Stimulated activated CD4-positive, alpha-beta T cell treated with anti-CD3 and anti-CD28 coated beads, Interleukin-4, amount 100 ng/mL, for 1 hour (primary cell): ENCODE measurements at regions not wholly inside any gene's neighbourhood (a gene's known extent, or its start where the extent isn't known, plus 50 kb on each side); places are given as distances from the start of the nearest gene placed in this dataset.
"Not testable (repeated sequence)": the region's sequence is repeated elsewhere in the genome, so short reads cannot be mapped to it uniquely, and the experiment has no call there.

Experiments
- DNase-seq: peaks from one replicate; pipeline ENCODE4 v3.0.0-alpha.2; 2020

DNA sequence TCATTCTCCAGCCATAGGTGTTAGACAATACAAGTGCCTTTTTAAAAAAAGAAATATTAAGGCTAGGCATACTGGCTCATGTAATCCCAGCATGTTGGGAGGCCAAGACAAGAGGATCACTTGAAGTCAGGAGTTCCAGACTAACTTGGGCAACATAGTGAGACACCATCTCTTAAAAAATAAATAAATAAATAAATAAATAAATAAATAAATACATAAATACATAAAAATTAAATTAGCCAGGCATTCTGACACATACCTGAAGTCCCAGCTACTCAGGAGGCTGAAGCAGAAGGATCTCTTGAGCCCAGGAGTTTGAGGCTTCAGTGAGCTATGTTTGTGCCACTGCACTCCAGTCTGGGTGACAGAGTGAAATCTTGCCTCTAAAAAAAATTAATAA is 85.8 kb upstream of the ATP1B1 start:
- no peak for DNase-seq

DNA sequence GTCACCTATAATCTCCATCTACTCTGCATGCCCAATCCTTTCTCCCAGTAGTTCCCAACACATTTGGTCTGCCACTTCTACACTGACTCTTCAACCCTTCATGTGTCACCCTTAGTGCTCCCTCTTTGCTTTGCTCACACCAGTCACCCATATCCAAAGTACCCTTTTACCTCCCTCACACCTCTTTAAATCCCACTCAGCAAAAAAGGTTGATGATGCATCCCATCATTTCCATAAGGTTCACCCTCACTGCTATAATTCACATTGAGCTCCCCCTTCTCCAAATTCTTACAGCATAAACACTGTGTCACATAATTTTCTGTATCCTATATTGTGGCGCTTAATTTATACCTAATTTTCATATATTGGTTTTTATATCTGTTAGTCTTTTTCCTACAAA is 83.8 kb upstream of the ATP1B1 start:
- DNase-seq = no peak

DNA sequence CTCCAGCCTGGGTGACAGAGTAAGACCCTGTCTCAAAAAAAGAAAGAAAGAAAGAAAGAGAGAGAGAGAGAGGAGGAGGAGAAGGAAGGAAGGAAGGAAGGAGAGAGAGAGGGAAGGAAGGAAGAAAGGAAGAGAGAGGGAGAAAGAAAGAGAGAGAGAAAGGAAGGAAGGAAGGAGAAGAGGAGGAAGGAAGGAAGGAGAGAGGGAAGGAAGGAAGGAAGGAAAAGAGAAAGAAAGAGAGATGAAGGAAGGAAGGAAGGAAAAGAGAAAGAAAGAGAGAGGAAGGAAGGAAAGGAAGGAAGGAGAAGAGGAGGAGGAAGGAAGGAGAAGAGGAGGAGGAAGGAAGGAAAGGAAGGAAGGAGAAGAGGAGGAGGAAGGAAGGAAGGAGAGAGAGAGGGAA is 82.2 kb upstream of the ATP1B1 start:
- no peak for DNase-seq

DNA sequence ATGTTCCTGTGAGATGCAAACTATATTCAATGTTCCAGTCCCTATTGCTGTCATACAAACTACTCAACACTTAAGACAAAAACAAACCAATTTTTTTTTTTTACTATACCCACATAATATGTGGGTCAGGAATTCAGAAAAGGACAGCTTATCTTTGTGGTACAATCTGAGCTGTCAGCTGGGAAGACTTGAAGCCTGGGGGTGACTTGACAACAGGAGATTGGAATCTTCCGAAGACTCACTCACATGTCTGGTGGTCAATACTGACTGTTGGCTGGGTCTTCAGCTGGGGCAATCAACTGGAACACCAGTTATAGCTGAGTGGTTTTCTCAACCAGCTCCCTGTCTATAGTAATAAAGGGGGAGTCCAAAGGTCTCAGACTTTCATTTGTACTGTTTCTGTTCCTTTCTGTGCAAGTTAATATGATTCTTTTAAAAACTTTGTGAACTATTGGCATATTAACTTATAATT is 81.7 kb upstream of the ATP1B1 start:
- DNase-seq = no peak

DNA sequence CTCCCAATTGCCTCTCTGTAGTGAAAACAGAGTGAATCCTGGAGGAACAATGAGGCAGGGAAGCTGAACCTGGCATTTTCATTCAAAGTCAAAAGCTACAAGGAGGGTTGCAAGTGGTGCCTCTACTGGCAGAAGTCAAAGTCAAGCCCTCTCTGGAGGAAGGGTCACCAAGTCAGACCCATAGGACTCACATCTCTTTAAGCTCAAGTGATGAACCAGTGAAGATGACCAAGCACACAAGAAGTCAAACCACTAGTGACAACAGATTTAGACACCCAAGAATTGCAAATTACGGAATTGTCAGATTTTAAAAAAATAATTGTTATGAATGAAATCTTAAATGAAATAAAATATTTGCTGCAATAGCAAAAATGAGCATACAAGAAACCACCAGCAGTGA is 81.1 kb upstream of the ATP1B1 start:
- no peak for DNase-seq

DNA sequence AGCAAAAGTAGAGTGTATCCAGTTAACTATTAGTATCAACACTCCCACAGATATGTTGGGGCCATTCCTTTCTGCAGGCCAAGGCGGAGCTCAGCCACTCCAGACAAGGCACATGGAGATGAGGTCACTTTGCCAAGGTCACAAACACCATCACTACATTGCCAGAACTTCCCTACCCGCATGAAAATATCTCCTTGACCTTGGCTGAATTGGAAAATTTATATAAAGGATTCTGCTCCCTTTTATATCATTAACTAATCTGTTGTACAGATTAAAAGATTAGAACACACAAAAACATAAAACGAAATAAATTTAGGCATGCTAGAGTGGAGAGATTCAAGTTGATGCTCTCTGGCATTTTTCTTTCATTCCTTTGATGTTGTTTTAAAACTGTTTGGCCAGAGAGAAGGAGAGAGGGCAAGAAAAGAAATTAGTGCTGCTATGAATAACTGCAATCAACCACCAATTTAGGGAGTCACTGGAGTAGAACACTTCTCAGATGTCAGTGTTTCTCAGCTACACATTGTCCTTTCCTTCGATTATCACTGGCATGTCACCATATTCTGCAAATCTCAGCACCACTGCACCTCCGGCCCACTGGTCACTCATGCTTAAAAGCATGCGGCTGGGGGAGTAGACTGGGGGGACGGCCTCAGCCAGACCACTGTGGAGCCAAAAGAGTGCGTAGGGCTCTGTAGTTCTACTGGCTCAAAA is 78.7 kb upstream of the ATP1B1 start:
- DNase-seq = no peak

DNA sequence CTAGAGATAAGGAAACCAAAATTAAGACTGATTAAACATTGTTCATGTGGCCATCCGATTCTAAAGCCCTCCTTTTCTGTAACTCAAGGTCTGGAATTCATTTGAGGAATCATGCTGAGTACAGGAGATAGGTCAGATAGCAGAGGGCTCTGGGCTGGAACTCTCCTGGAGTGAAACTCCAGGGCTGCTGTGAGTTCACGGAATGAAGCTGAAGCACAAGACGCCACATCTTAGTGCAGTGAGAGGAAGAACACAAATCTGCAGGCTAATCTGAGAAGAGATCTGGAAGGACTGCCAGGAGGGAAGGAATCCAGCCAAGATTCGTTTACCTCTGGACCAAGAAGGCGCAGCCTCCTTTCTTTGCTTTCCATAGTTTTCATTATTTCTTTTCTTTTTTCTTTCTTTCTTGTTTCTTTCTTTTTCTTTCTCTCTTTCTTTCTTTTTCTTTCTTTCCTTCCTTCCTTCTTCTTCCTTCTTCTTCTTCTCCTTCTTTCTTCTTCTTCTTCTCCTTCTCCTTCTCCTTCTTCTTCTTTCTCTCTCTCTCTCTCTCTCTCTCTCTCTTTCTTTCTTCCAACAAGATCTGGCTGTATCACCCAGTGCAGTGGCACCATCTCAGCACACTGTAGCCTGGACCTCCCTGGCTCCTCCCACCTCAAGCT is 74.8 kb upstream of the ATP1B1 start:
- no peak for DNase-seq

DNA sequence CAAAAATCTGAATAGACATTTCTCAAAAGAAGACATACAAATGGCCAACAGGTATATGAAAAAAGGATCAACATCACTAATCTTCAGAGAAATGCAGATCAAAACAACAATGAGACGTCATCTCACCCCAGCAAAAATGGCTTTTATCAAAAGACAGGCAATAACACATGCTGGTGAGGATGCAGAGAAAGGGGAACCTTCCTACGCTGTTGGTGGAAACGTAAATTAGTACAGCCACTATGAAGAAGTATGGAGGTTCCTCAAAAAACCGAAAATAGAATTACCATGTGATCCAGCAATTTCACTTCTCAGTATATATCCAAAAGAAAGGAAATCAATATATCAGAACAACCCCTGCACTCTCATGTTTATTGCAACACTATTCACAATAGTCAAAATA is 65.1 kb upstream of the ATP1B1 start:
- DNase-seq = no peak

DNA sequence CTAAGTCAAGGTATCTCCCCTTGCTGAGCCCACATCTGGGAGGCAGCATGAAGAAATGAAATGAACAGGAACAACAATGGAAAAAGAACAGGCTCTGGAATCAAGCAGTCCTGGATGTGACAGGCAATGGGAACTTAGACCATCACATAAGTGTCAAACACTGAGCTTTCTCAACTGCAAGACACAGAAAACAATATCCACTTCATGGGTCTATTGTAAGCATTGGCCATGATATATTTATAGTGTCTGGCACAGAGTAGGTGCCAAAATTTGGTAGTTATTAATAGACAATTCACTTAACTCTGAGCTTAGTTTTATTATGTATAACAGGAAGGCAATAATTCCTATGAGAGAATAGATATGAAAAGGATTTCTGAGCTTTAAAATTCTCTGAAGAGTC is 64.1 kb upstream of the ATP1B1 start:
- no peak for DNase-seq

DNA sequence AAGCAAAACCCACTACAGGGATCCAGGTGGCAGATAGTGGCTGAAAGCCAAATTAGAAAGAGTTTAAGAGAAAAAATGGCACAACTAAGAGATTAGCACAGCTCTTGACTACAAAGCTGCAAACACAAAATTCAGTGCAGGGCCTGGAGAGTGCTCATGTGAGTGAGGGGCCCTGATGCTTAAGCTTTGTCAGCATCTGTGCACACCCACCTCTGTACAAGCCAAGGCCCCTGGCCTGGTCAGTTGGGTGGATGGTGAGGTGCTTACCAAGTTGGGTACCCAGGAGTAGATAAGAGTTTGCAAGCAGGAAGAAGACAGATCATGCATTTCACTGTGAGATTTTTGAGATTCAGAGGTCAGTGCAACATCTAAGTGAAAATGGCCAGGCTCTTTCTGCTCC is 62.7 kb upstream of the ATP1B1 start:
- no peak for DNase-seq

DNA sequence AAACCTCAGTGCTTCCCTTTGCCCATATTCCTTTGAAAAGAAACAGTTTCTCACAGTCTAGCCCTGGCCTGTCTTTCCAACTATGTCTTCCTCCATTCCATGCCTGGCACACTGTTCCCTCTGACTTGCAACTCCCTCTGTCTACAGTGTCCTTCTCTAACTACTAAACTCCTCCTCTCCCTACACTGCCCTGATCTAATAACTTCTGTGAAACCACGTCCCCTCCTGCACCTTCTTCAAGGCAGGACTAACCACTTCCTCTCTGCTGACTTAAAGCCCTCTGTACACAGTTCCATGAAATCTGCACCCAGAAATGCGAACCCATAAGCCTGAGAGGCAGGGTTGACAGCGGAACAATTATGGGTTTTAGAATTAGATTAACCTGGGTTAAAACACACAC is 62.2 kb upstream of the ATP1B1 start:
- no peak for DNase-seq

DNA sequence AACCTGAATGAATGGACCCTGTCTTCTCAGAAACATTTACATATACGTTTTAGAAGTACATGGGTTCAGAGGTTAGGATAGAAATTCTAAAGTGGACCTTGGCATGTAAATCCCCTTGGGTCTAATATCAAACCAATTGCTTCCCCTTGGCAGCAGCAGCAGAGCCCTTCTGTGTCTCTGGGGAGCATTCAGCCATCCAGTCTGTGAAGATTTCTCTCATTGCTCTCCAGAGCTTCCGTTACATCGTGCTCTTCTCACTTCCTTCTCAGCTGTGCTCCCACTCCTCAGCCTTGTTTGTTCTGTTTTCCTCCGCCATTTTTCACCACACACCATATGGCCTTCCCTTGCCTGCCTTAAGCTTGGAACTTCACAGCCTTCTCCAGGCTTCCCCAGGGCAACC is 61.5 kb upstream of the ATP1B1 start:
- no peak for DNase-seq

DNA sequence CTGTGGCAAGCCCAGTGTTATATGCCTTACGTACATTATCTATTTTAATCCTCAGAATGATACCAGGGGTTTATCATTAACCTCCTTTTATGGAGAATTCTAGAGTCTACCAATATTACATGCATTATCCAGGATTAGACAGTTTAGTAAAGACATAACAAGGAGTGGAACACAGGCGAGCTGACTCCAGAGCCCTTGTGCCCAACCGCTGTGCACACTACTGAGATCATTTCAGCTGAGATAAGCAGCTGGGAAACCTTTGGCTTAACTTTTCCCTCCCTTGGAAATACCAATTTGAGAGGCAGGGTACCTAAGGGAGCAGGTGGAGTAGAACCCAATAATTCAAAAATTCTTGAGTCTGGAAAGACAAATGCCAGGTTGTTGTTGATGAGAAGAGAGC is 59.8 kb upstream of the ATP1B1 start:
- no peak for DNase-seq

DNA sequence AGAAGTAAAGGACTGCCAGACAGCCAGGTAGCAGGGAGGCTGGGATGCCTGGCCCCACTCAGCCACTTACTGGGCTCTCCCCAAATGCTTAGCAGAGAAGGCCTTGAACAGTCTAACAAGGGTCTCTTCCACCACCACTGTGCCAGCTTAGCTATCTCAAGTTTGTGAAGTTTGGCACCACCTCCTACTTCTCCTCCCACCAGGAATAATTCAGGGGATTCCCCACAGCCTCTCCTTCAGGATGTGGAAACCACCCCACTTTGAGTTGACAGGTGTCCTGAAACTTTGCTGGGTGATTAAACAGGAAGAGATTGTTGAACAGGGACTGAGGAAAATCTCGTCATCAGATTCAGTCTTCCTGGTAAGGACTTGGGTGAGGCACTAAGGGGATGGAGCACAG is 59.4 kb upstream of the ATP1B1 start:
- DNase-seq = no peak

DNA sequence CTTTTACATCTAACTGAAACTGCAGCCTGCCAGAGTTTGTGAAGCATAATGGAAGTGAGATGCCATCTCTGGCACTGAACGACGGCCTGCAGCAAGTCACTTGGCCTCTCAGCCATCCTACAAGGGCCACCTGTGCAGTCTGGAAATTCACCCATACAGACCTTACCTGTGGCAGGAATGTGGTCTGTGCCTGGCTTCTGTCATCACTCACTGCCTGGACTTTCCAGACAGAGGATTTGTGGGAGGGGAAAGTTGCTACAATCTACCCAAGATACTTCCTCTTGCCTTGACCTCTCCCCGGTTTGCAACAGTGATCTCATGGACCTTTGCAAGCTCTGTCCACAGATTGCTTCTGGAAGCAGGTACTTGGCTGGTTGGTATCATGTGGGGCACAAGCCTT is 58.4 kb upstream of the ATP1B1 start:
- DNase-seq = no peak

DNA sequence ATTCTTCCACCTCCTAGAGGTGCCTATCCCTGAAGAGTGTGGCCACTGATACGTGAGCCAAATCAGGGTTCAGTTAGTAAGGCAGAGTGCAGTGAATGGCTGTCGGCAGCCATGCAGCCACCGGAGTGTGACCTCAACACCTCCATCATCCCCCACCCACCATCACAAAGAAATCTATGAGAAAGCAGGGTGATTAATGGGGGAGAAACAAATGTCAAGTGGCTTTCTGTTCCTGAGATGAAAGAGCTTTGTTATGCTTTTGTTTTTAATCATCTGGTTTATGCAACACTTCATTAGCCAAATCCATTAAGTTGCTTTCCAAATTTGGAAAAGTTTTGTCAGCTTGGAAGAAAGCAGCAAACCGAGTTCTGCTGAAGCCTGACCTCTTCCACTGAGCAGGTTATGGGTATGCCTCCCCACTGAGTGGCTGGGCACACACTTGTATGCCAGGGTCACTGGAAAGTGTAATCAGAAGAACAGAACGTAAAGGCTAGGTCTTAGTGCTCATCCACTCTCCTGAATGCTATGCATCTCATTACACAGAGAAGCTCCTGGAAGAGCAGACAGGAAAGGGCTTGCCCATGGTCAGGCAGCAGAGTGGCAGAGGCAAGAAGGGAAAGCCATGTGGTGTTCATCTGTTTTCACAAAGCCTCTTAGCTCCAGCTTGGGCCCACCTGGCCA is 57.1 kb upstream of the ATP1B1 start:
- peak; percentile 38 for DNase-seq

DNA sequence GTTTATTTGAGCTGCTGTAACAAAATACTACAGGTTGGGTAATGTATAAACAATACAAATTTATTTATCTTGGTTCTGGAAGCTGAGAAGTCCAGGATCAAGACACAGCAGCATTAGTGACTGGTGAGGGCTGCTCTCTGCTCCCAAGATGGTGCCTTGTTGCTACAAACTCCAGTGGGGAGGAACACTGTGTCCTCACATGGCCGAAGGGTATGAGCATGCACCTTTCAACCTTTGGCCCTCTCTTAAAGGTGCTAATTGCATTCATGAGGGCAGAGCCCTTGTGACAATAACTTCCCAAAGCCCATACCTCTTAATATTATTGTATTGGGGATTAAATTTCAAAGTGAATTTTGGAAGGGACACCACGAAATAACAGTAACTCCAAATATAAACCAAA is 55.3 kb upstream of the ATP1B1 start:
- DNase-seq = no peak

DNA sequence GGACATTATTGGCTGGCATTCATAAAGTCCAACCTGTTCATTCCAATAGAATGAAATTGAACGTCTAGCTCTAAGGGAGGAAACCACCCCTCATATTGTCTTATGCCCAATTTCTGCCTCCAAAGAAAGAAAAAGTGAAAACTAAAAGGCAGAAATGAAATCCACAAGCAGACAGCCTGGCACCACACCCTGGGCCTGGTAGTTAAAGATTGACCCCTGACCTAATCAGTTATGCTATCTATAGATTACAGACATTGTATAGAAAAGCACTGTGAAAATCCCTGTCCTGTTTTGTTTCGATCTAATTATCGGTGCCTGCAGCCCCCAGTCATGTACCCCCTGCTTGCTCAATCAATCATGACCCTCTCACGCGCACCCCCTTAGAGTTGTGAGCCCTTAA is 54.3 kb upstream of the ATP1B1 start:
- DNase-seq = not testable (repeated sequence)

DNA sequence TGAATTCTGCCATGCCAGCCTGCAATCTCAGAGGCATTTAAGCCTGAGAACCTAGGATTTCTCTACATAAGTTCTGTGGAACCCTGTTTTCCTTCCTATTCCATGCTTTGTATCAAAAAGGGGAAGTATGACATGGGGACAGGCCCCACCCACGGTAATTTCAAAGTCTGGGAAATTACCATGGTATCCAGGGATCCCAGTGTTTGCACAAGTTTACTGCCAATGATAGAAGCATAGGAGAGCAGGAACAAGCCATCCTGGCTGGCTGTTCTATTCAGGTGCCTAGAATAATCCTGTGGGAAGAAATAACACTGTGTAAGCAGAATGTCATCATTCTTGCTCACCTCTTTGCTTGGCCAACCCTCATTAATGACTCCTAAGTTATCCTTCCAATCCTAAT is 53.8 kb upstream of the ATP1B1 start:
- no peak for DNase-seq

DNA sequence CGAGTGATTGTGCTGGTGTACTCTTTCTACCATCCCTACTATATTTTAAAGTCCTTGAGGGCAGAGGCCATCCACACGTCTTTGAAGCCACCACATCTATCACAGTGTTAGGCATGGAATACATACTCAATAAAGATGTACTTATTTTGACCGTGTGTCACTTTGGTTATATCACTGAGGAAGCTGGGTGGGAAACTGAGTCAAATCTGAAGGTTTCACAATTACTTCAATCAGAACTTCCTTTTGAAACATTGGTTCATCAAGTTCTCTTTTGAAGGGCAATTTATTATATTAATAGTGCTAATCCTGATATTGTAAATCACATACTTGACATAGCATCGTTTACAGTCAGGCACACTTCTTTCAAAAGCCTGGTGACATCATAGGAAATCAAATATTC is 53.3 kb upstream of the ATP1B1 start:
- no peak for DNase-seq
